HG02885 (cell line): ENCODE measurements at regions not wholly inside any gene's neighbourhood (a gene's known extent, or its start where the extent isn't known, plus 50 kb on each side); places are given as distances from the start of the nearest gene placed in this dataset.

Experiments
- ATAC-seq: cut with Tn5 transposase; IDR thresholded peaks from one replicate; pipeline ENCODE4 v1.9.1; 2021; ENCODE audit warnings: mild to moderate bottlenecking; ENCODE audit not compliant: unreplicated experiment, poor library complexity

- no peak for ATAC-seq
These were observed 436.4 kb downstream of the NPHP4 start for GRCh38 chr1:5555853-5556252.

- no peak for ATAC-seq
These were observed 437.4 kb downstream of the NPHP4 start for GRCh38 chr1:5554784-5555183.

- ATAC-seq: no peak
These were observed 438.1 kb downstream of the NPHP4 start for GRCh38 chr1:5554111-5554510.

- ATAC-seq: no peak
These were observed 439.3 kb downstream of the NPHP4 start for GRCh38 chr1:5552787-5553484.

- no peak for ATAC-seq
These were observed 440.8 kb downstream of the NPHP4 start for GRCh38 chr1:5551274-5551975.

- ATAC-seq: no peak
These were observed 444.0 kb downstream of the NPHP4 start for GRCh38 chr1:5548266-5548665.

GRCh38 chr1:5543235-5543634 lies 449.0 kb downstream of the NPHP4 start:
- ATAC-seq: no peak

DNA sequence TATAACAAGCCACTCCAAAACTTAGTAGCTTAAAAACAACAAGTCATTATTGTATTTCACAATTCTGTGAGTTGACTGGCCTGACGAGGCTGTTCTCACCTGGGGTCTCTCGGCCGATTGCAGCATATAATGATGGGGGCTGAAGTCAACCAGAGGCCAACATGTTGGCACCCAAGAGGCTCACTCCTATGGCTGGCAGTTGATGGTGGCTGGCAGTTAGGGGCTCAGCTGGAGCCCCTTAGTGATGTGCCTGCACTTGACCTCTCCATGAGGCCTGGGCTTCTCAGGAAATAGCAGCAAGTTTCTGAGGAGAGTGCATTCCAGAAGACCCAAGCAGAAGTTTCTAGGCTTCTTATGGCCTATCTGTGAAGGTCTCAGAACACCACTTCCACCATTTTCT lies 459.4 kb downstream of the NPHP4 start:
- ATAC-seq: no peak

DNA sequence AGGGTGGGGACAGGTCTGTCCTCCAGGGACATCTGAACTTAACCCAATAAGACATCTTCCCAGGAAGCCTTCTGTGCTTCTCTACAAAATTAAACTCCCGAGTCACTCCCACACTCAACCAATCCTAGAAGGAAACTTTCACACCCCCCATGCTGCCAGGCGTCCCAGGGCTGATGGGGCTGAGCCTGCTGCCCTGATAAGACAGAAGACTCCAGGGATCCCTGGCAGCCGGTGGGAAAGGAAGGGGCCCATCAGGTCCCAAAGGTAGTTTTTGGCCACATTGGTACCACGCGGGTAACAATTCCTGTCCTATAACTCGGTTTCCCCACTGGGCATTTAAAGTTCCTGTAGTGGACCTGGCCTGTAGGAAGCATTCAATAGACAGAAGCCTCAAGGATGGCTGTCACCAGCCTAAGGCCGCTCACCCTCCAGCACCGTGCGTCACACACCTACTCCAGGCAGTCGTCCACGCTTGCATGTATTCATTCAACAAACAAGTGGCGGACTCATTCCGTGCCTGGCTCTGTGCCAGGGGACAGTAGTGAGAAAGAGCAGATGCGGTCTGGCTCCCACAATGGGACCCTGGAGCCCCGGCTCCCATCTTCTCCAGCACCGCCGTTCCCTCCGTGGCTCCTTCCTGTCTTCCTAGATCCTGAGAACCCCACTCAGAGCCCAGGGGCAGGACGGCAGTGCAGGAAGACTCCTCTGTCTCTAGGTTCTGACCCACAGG lies 465.2 kb downstream of the NPHP4 start:
- ATAC-seq: no peak

GRCh38 chr1:5526385-5526750 lies 465.9 kb downstream of the NPHP4 start:
- no peak for ATAC-seq

DNA sequence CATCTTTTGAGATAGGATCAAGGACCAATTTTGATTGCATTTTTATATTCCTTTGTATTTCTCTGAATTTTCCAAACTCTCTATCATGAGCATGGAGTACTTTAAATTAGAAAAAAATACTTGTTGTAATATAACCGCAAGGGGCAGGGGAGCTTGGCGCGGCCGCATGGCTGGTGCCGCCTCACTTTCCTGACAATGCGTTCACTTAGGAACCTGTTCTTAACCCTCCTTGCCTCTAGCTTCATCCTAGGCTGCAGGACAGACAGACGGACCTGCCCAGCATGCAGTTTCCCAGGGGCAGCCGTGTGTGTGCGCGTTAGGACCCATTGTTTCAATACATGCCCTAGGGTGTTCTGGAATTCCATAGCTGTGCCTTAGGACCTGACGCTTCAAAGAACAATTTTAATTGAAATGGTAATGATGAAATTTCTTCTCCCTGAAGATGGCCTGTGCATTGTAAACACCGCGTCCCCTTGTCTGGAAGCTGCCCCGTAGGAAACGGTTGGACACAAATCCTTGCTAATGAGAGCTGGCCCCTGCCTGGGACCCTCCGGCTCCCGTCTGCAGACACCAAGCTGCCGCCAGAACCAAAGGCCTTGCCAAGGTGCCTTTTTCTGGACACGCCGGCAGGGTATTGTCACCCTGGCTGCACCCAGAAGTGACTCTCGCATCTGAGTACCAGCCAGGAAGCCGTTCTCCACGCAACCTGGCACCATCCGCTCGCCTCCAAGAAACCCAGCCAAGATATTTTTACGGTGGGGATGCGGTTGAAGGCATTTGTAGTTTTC lies 466.4 kb downstream of the NPHP4 start:
- no peak for ATAC-seq

- no peak for ATAC-seq
These were observed 469.6 kb downstream of the NPHP4 start for GRCh38 chr1:5522531-5523145.

DNA sequence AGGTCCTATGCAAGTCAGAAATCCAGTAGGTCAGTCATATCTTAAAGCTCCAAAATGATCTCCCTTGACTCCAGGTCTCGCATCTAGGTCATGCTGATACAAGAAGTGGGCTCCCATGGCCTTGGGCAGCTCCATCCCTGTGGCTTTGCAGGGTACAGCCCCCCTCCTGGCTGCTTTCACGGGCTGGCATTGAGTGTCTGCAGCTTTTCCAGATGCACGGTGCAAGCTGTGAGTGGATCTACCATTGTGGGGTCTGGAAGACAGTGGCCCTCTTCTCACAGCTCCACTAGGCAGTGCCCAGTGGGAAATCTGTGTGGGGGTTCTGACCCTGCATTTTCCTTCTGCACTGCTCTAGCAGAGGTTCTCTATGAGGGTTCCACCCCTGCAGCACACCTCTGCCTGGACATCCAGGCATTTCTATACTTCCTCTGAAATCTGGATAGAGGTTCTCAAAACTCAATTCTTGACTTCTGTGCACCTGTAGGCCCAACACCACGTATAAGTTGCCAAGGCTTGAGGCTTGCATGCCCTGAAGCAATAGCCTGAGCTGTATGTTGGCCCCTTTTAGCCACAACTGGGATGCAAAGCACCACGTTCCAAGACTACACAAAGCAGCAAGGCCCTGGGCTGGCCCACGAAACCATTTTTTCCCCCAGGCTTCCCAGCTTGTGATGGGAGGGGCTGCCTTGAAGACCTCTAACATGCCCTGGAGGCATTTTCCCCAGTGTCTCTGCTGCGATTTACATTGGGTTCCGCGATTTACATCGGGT lies 472.7 kb downstream of the NPHP4 start:
- ATAC-seq: no peak

GRCh38 chr1:5516756-5517155 lies 475.5 kb downstream of the NPHP4 start:
- no peak for ATAC-seq

DNA sequence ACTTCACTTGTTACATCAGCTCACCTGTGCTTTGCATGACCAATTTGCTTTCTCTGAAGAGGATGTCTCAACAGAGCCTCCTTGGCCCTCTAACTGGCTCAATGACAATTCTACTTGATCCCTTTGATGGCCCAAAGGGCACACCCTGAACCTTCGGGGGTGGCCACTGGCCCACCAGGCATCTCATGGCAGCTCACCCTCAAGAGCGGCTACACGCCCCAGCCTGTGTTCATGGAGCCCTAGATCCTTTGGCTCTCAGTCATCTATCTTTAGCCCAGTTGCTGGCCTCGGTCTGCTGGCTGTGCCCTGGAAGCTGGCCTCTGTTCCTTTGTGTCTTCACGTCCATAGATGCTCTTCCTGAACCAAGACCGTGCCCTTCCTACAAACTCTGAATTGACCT lies 476.7 kb downstream of the NPHP4 start:
- no peak for ATAC-seq

GRCh38 chr1:5514527-5515183 lies 477.6 kb downstream of the NPHP4 start:
- peak; percentile 49 for ATAC-seq

DNA sequence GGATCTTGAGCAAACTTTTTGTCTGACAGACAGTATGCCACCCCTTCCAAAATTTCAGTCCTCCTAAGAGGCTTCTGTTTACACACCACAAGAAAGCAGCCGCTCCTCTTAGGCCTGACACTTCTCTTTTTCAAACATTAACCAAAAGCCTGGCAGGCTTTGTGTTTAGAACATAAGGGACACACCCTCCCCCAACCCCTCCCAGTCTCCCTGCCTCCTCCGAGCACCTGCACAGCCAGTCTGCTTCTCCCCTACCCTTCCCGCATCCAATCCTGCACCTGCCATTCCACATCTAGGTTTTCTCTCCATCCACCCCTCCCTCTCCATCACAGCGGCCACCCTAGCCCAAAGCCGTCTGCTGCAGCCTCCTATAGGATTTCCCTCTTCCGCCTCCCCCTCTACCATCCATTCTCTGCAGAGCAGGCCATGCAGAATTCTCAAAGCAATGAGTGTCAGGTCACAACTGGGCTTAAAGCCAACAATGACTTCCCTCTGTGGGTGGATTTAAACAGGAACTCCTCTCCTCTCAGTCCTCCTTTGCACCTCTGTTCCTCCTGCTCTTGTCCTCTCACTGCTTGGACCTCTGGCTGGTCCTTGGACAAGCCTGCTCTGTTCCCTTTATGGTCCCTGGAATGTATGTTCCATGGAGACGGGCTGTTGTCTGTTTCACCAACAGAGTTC lies 478.2 kb downstream of the NPHP4 start:
- no peak for ATAC-seq

DNA sequence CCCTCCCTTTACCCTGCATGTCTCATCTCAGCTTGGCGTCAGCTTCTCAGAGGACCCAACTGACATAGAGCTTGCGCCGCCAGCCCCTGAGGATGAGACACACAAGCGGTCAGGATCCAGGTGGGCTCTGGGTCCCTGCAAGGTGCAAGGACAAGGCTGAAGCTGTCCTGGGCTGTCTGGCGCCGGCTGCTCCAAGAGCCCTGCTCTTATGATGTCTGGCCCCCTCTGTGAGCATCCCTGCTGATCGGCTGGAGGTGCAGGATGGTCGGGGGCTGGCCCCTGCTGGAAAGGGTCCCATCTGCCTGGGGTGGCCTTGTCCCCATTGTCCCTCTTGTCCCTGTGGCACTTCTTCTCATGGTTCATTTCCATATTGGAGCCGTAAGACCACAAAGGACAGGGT lies 479.0 kb downstream of the NPHP4 start:
- ATAC-seq: no peak
